ENCODE measurements at regions not wholly inside any gene's neighbourhood (a gene's known extent, or its start where the extent isn't known, plus 50 kb on each side); places are given as distances from the start of the nearest gene placed in this dataset.

- TF ChIP-seq, protein P1, sequence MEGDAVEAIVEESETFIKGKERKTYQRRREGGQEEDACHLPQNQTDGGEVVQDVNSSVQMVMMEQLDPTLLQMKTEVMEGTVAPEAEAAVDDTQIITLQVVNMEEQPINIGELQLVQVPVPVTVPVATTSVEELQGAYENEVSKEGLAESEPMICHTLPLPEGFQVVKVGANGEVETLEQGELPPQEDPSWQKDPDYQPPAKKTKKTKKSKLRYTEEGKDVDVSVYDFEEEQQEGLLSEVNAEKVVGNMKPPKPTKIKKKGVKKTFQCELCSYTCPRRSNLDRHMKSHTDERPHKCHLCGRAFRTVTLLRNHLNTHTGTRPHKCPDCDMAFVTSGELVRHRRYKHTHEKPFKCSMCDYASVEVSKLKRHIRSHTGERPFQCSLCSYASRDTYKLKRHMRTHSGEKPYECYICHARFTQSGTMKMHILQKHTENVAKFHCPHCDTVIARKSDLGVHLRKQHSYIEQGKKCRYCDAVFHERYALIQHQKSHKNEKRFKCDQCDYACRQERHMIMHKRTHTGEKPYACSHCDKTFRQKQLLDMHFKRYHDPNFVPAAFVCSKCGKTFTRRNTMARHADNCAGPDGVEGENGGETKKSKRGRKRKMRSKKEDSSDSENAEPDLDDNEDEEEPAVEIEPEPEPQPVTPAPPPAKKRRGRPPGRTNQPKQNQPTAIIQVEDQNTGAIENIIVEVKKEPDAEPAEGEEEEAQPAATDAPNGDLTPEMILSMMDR (IDR thresholded peaks at IDR 0.05; ENCODE audit: insufficient read depth, low read length): no peak
- no peak overlapping the region for H3K4me3 ChIP-seq (ENCODE audit: low read depth, low read length)
- no peak for DNase-seq (ENCODE audit: low read depth)
Measured at GRCh38 chr5:61635271-61635670, 303.2 kb downstream of the ZSWIM6 start.

DNA sequence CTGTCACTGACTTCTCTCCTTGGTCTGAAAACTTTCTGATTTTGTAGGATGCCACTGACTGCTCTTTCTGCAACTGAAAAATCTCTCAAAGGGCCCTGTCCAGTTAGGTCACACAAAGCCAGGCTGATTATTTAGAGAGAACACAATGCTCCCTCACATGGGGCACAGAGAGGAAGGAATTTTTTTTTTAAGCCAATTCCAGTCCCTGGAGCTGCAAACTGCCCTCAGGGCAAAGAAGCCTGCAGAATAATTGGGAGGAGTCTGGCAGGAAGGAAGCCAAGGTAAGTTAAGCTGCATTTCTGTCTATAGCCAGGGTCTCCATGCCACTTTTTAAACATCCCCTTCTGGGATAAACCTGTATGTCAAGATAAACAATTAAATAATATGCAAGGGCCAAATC is 305.5 kb downstream of the ZSWIM6 start:
- TF ChIP-seq, protein P1 (IDR thresholded peaks at IDR 0.05; ENCODE audit: insufficient read depth, low read length): no peak
- no peak overlapping the region for H3K4me3 ChIP-seq (ENCODE audit: low read depth, low read length)

DNA sequence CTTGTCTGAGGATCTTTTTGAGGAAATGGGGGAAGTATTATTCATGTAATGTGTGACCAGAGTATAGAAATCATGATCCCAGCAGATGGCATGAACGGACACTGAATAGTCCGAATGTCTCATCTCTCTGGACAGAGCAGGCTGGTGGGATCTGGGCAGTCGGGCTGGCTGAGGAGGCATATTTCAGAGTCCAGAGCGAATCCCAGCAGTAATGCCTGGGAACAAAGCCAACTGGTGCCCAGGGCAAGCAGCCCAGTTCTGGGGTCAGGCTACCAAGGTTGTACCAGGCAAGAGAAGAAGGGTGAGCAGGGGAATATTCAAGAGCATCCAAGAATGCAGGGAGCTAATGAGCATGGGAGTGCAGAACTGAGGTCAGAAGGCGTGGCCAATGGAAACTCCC is 306.4 kb downstream of the ZSWIM6 start:
- TF ChIP-seq, protein P1 (IDR thresholded peaks at IDR 0.05; ENCODE audit: insufficient read depth, low read length): no peak
- DNase-seq (ENCODE audit: low read depth): no peak
- no peak overlapping the region for H3K4me3 ChIP-seq (ENCODE audit: low read depth, low read length)

More for the DNA sequence above, 305.5 kb downstream of the ZSWIM6 start:
- DNase-seq (ENCODE audit: low read depth): no peak

DNA sequence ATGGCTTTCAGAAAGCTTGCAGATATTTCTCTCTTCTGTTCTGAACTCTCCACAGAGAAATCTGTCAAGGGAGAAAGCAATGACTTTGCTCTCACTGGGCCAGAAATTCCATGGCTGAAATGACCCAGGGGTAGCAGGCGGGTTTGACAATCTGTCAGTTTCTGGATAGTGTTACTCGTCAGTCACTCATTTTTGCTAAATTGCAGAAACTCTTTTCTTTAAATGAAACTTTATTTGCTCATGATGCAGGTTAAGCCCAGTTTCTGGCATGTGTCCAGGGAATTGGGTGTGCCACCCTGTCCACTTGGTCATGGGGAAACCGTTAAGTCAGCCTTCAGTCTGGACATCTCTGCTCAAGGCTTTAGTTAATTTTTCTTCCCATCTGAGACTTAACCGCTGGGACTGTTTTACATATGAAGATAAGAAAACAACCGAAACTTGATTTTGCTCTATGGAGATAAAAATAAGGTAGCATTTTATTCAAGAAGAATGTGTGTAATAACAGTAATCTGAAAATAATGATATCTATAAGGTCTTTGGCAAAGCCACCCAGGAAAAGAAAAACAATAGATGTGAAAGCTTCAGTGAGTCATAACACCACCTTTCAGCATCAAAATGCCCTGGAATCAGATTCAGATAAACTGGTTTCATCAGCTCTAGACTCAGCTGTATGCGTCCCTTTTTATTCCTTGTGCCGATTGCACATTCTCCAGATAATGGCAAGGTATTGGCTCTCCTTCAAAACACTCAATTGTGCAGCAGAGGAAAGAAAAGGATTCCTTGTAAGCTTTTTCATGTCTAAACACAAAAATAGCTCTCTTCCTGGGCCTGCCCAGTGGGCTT is 308.3 kb downstream of the ZSWIM6 start:
- TF ChIP-seq, protein P1 (IDR thresholded peaks at IDR 0.05; ENCODE audit: insufficient read depth, low read length): no peak
- H3K4me3 ChIP-seq (ENCODE audit: low read depth, low read length): no peak overlapping the region
- peak; percentile 61 for DNase-seq (ENCODE audit: low read depth)

GRCh38 chr5:61641748-61642565 is 309.9 kb downstream of the ZSWIM6 start:
- no peak overlapping the region for H3K4me3 ChIP-seq (ENCODE audit: low read depth, low read length)
- TF ChIP-seq, protein P1 (IDR thresholded peaks at IDR 0.05; ENCODE audit: insufficient read depth, low read length): peak; percentile 25
- peak; percentile 28 for DNase-seq (ENCODE audit: low read depth)

- DNase-seq (ENCODE audit: low read depth): no peak
- H3K4me3 ChIP-seq (ENCODE audit: low read depth, low read length): no peak overlapping the region
- TF ChIP-seq, protein P1 (IDR thresholded peaks at IDR 0.05; ENCODE audit: insufficient read depth, low read length): no peak
Measured at GRCh38 chr5:61647672-61648071, 315.6 kb downstream of the ZSWIM6 start.

All from fibroblast of the aortic adventitia (primary cell).